Psoas muscle (tissue), 7 donors: ENCODE measurements at regions not wholly inside any gene's neighbourhood (a gene's known extent, or its start where the extent isn't known, plus 50 kb on each side); places are given as distances from the start of the nearest gene placed in this dataset.

Source experiments
- ATAC-seq, 4 donors: fragments of 200-7000 bp; cut with Tn5 transposase; one replicate each; pipeline ENCODE4 v1.9.1; 2020; ENCODE audit warnings: moderate library complexity in 3 of 4, mild to moderate bottlenecking in 2 of 4
- DNase-seq, 2 donors: peaks; one replicate each; pipeline ENCODE4 v3.0.0-alpha.2; 2020
- H3K27ac ChIP-seq: fragments of 200-600 bp; one replicate; pipeline ENCODE4 v1.8.0; 2022
- H3K27me3 ChIP-seq, 3 donors: fragments of 200-600 bp in 1 of 3; one replicate each; pipeline versions ENCODE4 v1.6.1 to v1.8.0; 2013 to 2022; ENCODE audit warnings: low read length in 2 of 3, mild to moderate bottlenecking in 2 of 3, moderate library complexity in 1 of 3; ENCODE audit not compliant: insufficient read depth in 3 of 3
- H3K36me3 ChIP-seq, 2 donors: fragments of 200-600 bp in 1 of 2; one replicate each; pipeline versions ENCODE4 v1.6.1 to v1.8.0; 2013 to 2022; ENCODE audit warnings: low read depth in 1 of 2, mild to moderate bottlenecking in 1 of 2, moderate library complexity in 1 of 2; ENCODE audit not compliant: insufficient read depth in 1 of 2
- H3K4me1 ChIP-seq: fragments of 200-600 bp; one replicate; pipeline ENCODE4 v1.8.0; 2022
- H3K4me3 ChIP-seq: fragments of 200-600 bp; one replicate; pipeline ENCODE4 v1.8.0; 2022; ENCODE audit warnings: mild to moderate bottlenecking
- H3K9me3 ChIP-seq: fragments of 200-600 bp; one replicate; pipeline ENCODE4 v1.8.0; 2022
- WGBS, 3 donors: extraction: QIAGEN DNeasy Blood & Tissue Kit; methylation state at CpG; one replicate each; pipeline versions ENCODE4 v1.1.6 to v1.1.7; 2013; 5-methylcytosine and 5-hydroxymethylcytosine counted together
- intact Hi-C, 2 donors: fragments of 100-400 bp; cut with DNase I; formaldehyde crosslinking; loops; one replicate each; pipeline versions ENCODE4 v1.11.0 to v1.14.2; 2022
- TF ChIP-seq, protein P1 (sequence below): fragments of 200-600 bp; IDR thresholded peaks from one replicate; pipeline ENCODE4 v1.8.0; 2022; ENCODE audit warnings: antibody characterized with exemption
- donor health status: healthy with polysubstance abuse.
- donor health status: DM: no; HTN: no; CAD: no; lungs with moderate emphysema.
- donor health status: Bipolar disorder and iron deficiency.
- donor health status: healthy.
- donor health status: DM: yes; HTN: yes; CAD: no.
- donor health status: DM: no; HTN: no; CAD: no.
- donor health status: DM: yes; HTN: yes; CAD: no.

DNA sequence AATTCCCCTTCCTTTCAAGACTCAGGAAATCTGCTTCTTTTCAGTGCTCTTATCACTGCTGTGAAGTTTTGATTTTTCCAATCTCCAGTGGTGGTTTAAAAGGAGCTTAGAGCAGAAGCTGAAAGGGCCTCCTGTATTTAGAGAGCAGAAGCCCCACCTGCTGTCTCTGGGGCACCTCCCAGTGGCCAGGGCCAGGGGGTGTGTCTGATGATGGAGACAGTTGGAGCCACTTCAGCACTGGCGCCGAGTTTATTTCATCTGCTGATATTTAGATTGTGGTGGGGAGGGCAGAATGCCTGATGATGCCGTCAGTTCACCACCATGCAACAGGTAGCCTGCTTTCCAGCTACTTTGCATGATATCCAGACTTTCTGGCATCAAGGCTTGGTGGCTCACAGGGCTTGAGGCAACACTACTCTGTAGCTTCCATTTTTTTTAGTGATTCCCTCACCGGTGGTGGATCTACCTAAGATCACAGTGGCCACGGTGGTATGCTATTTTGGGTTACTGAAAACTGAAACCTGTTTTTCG lies 371.9 kb downstream of the KCNRG start:
- Histone ChIP-seq H3K27ac (peak overlapping the region; percentile 96), H3K36me3 (no peaks in the 10 kb centered on the region), H3K9me3 (no peaks in the 10 kb centered on the region), H3K4me1 (peaks cover 10% of the 10 kb centered on the region), H3K4me3 (peak overlapping the region; percentile 78), H3K27me3 (no peaks in the 10 kb centered on the region)
- TF ChIP-seq, protein P1, sequence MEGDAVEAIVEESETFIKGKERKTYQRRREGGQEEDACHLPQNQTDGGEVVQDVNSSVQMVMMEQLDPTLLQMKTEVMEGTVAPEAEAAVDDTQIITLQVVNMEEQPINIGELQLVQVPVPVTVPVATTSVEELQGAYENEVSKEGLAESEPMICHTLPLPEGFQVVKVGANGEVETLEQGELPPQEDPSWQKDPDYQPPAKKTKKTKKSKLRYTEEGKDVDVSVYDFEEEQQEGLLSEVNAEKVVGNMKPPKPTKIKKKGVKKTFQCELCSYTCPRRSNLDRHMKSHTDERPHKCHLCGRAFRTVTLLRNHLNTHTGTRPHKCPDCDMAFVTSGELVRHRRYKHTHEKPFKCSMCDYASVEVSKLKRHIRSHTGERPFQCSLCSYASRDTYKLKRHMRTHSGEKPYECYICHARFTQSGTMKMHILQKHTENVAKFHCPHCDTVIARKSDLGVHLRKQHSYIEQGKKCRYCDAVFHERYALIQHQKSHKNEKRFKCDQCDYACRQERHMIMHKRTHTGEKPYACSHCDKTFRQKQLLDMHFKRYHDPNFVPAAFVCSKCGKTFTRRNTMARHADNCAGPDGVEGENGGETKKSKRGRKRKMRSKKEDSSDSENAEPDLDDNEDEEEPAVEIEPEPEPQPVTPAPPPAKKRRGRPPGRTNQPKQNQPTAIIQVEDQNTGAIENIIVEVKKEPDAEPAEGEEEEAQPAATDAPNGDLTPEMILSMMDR, result no peak
- 24 to 36% (median 28%) methylated on average over 6 of the region's 6 CpGs for WGBS, 3 donors
- ATAC-seq, result peak; percentile 92 to 96 (median 95)
- peak; percentile 61 to 82 for DNase-seq
- intact Hi-C loops, result loop anchor here in 1 of 2 donors (2.0 kb wide), 3 partner anchors 34 to 142 kb away; no protein-coding TSS in a partner anchor

DNA sequence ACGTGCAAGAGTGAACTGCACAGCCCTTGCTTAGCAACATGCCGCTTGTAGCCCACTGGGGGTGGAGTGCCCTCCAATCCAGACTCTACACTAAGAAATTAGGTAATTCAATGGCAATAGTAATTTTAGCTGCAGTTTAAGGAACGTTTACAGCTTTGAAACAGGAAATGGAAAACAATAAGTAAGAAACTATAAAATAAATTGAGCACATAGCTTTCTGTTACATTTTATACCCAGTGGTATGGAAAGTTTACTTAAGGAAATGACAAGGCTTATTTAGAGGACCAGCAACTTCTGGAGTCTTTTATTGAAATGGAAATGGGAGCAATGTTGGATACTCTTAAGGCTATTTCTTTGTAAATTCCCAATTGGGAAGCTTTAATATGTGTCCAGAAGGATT lies 373.2 kb downstream of the KCNRG start:
- peaks cover 18% of the 10 kb centered on the region for H3K4me1 ChIP-seq

DNA sequence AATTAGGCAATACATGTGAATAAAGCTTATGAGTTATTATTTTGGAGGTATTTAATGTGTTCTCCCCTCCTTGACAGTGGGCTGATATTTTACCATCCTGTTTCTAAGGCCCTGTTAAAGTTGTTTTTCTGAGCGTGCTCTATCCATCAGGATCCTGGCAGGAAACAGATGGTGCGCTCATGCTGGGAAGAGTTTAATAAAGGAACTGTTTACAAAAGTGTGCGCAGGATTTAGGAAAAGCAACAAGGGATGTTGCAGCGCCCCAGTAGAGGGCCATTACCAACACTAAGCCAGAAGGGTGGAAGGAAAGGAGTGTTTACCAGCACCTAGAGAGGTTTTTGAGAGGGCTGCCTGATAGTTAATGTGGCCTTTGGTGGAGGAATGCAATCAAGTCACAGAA lies 374.5 kb downstream of the KCNRG start:
- peak overlapping the region; percentile 96 for H3K27ac ChIP-seq
- no peaks in the 10 kb centered on the region for H3K9me3 ChIP-seq
- 75 to 78% (median 76%) methylated on average over 4 of the region's 4 CpGs for WGBS, 3 donors
- DNase-seq (no peak), ATAC-seq (no peak)
- no peaks in the 10 kb centered on the region for H3K36me3 ChIP-seq
- no peak overlapping the region for H3K4me3 ChIP-seq
- H3K27me3 ChIP-seq, result no peaks in the 10 kb centered on the region
- TF ChIP-seq, protein P1, result no peak
- peaks cover 22% of the 10 kb centered on the region for H3K4me1 ChIP-seq
- intact Hi-C loops, result loop anchor here in 1 of 2 donors (10.0 kb wide), 1 partner anchor 395 kb away; the partner anchor contains the start of gene TRIM13

More for the DNA sequence above, 373.2 kb downstream of the KCNRG start:
- TF ChIP-seq, protein P1, result no peak
- no peaks in the 10 kb centered on the region for H3K9me3 ChIP-seq
- no peak for DNase-seq
- H3K27me3 ChIP-seq, result no peaks in the 10 kb centered on the region
- WGBS, 3 donors, result 75 to 77% (median 77%) methylated on average over 3 of the region's 3 CpGs
- ATAC-seq, result no peak
- no peaks in the 10 kb centered on the region for H3K36me3 ChIP-seq
- H3K4me3 ChIP-seq, result no peak overlapping the region
- H3K27ac ChIP-seq, result peak overlapping the region; percentile 96
- intact Hi-C loops, result no loop called here

DNA sequence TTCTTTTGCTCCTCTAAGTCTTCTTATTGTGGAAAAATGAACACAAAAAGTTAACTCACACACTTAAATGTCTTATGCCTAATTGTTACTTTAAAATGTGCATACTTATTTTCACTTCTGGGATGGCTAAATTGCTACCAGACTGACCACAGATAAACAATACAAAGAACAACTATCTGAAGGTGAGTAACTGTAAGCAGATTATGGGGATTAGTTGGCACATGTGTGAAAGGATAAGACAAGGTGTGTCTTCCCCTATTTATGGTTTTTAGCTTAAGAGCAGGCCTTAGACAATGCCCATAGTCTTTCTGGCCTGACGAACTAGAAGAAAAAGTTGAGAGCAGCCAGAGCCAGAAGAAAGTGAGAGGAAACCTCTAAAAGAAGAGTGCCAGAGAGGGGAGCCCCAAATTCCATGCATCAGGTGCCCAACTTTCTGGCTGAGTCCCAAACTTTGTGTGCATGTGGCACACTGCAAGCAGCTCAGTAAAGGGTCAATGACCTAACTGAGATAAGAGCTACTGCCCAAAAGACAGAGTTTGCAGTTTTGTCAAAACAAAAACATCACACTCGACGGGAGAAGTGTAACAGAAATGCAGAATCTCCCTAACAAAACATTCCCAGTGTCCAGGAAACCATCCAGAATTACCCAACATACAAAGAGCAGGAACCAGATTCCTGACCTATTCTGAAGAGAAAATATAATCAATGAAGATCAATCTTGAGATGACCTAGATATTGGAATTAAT lies 375.4 kb downstream of the KCNRG start:
- H3K4me3 ChIP-seq, result no peak overlapping the region
- H3K9me3 ChIP-seq, result no peaks in the 10 kb centered on the region
- ATAC-seq (no peak), DNase-seq (no peak)
- intact Hi-C loops, result loop anchor here in 1 of 2 donors (1.0 to 10.0 kb wide), 2 partner anchors 140 to 396 kb away; partner anchors contain the start of gene TRIM13
- 72 to 74% (median 72%) methylated on average over 3 of the region's 3 CpGs for WGBS, 3 donors
- H3K27ac ChIP-seq, result peak overlapping the region; percentile 18
- H3K36me3 ChIP-seq, result no peaks in the 10 kb centered on the region
- TF ChIP-seq, protein P1, result no peak
- no peaks in the 10 kb centered on the region for H3K27me3 ChIP-seq
- H3K4me1 ChIP-seq, result peaks cover 24% of the 10 kb centered on the region
